H1 (cell line): ENCODE measurements at regions not wholly inside any gene's neighbourhood (a gene's known extent, or its start where the extent isn't known, plus 50 kb on each side); places are given as distances from the start of the nearest gene placed in this dataset.

Experiments
- KDM1A ChIP-seq: fragments of 200-600, 300-600 bp; sonication (generic); IDR thresholded peaks from 2 replicates; pipeline ENCODE4 v1.7.1; 2016; ENCODE audit warnings: mild to moderate bottlenecking, low read length, borderline replicate concordance
- SP2 ChIP-seq: IDR thresholded peaks from 2 replicates; pipeline ENCODE4 v1.6.1; 2012; ENCODE audit warnings: mild to moderate bottlenecking, low read length, inconsistent platforms
- USF2 ChIP-seq: IDR thresholded peaks from 2 replicates; pipeline ENCODE4 v1.6.1; 2011; ENCODE audit warnings: low read length, improper control_type of control experiment
- YY1 ChIP-seq: IDR thresholded peaks from 2 replicates; pipeline ENCODE4 v1.6.1; 2011; ENCODE audit warnings: low read depth, mild to moderate bottlenecking, low read length
- TF ChIP-seq, protein P1 (sequence below): fragments of 300-600 bp; sonication (generic); IDR thresholded peaks from 2 replicates; pipeline ENCODE4 v1.7.1; 2012; ENCODE audit warnings: low read length, moderate library complexity, mild to moderate bottlenecking, inconsistent platforms; ENCODE audit not compliant: insufficient replicate concordance

- TF ChIP-seq, protein P1, sequence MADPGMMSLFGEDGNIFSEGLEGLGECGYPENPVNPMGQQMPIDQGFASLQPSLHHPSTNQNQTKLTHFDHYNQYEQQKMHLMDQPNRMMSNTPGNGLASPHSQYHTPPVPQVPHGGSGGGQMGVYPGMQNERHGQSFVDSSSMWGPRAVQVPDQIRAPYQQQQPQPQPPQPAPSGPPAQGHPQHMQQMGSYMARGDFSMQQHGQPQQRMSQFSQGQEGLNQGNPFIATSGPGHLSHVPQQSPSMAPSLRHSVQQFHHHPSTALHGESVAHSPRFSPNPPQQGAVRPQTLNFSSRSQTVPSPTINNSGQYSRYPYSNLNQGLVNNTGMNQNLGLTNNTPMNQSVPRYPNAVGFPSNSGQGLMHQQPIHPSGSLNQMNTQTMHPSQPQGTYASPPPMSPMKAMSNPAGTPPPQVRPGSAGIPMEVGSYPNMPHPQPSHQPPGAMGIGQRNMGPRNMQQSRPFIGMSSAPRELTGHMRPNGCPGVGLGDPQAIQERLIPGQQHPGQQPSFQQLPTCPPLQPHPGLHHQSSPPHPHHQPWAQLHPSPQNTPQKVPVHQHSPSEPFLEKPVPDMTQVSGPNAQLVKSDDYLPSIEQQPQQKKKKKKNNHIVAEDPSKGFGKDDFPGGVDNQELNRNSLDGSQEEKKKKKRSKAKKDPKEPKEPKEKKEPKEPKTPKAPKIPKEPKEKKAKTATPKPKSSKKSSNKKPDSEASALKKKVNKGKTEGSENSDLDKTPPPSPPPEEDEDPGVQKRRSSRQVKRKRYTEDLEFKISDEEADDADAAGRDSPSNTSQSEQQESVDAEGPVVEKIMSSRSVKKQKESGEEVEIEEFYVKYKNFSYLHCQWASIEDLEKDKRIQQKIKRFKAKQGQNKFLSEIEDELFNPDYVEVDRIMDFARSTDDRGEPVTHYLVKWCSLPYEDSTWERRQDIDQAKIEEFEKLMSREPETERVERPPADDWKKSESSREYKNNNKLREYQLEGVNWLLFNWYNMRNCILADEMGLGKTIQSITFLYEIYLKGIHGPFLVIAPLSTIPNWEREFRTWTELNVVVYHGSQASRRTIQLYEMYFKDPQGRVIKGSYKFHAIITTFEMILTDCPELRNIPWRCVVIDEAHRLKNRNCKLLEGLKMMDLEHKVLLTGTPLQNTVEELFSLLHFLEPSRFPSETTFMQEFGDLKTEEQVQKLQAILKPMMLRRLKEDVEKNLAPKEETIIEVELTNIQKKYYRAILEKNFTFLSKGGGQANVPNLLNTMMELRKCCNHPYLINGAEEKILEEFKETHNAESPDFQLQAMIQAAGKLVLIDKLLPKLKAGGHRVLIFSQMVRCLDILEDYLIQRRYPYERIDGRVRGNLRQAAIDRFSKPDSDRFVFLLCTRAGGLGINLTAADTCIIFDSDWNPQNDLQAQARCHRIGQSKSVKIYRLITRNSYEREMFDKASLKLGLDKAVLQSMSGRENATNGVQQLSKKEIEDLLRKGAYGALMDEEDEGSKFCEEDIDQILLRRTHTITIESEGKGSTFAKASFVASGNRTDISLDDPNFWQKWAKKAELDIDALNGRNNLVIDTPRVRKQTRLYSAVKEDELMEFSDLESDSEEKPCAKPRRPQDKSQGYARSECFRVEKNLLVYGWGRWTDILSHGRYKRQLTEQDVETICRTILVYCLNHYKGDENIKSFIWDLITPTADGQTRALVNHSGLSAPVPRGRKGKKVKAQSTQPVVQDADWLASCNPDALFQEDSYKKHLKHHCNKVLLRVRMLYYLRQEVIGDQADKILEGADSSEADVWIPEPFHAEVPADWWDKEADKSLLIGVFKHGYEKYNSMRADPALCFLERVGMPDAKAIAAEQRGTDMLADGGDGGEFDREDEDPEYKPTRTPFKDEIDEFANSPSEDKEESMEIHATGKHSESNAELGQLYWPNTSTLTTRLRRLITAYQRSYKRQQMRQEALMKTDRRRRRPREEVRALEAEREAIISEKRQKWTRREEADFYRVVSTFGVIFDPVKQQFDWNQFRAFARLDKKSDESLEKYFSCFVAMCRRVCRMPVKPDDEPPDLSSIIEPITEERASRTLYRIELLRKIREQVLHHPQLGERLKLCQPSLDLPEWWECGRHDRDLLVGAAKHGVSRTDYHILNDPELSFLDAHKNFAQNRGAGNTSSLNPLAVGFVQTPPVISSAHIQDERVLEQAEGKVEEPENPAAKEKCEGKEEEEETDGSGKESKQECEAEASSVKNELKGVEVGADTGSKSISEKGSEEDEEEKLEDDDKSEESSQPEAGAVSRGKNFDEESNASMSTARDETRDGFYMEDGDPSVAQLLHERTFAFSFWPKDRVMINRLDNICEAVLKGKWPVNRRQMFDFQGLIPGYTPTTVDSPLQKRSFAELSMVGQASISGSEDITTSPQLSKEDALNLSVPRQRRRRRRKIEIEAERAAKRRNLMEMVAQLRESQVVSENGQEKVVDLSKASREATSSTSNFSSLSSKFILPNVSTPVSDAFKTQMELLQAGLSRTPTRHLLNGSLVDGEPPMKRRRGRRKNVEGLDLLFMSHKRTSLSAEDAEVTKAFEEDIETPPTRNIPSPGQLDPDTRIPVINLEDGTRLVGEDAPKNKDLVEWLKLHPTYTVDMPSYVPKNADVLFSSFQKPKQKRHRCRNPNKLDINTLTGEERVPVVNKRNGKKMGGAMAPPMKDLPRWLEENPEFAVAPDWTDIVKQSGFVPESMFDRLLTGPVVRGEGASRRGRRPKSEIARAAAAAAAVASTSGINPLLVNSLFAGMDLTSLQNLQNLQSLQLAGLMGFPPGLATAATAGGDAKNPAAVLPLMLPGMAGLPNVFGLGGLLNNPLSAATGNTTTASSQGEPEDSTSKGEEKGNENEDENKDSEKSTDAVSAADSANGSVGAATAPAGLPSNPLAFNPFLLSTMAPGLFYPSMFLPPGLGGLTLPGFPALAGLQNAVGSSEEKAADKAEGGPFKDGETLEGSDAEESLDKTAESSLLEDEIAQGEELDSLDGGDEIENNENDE, result no peak
- TF ChIP-seq SP2, result no peak
- no peak for TF ChIP-seq USF2
- TF ChIP-seq KDM1A, result no peak
- no peak for TF ChIP-seq YY1
These were observed 104.2 kb upstream of the CNKSR3 start (continued) for GRCh38 chr6:154614641-154615040.
